GM21737 (cell line): ENCODE measurements at regions not wholly inside any gene's neighbourhood (a gene's known extent, or its start where the extent isn't known, plus 50 kb on each side); places are given as distances from the start of the nearest gene placed in this dataset.
"Not testable (repeated sequence)": the region's sequence is repeated elsewhere in the genome, so short reads cannot be mapped to it uniquely, and the experiment has no call there.

Experiments used
- ATAC-seq: cut with Tn5 transposase; IDR thresholded peaks from one replicate; pipeline ENCODE4 v1.9.1; 2021; ENCODE audit warnings: mild to moderate bottlenecking, moderate library complexity; ENCODE audit not compliant: unreplicated experiment

DNA sequence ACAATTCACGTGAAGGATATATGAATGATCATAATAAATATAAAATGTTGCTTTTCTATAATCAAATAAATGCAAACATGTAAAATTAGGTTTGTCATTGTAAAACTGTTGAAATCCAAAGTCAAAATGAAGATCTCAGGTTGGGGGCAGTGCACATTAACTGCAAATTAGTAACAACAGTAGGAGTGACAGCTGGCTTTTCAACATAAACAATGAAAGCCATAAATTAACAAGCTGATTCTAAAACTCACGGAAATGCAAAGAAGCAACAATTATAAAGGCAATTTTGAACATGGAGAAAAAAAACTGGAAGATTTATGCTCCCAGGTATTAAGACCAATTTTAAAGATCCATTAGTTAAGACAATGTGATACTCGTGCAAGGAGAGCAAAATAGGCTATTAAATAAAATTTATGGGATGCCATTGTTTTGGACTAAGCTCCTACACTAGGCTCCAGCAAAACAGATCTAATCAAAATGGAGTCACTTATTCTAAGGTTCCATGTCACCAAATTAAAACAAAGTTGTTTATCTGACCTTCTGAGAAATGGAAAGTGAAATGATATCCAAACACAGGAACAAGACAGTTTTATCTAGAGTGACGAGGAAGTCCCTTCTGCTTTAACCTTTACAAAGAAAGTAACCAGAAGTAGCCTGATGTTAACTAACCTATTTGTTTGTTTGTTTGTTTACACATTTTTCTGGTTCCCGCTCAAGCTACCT, 770.8 kb downstream of the EPHA7 start:
- no peak for ATAC-seq

DNA sequence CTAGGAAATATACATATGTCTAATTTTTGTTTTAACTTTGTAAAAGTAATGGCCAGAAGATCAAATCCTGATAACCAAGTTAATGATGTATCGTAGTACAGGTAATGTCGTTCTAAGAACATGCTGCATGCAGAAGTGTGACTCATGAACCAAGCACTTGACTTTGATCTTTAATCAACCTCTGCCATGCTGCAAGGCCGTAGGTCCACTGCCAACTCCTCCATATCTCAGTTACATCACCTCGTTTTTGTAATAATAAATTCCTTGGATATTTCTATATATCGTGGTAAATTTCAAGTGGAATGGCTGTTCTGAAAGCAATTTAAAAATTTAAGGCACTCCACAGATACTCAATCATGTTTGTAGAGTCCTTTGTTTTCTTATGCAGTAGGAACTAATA, 771.7 kb downstream of the EPHA7 start:
- ATAC-seq: no peak

DNA sequence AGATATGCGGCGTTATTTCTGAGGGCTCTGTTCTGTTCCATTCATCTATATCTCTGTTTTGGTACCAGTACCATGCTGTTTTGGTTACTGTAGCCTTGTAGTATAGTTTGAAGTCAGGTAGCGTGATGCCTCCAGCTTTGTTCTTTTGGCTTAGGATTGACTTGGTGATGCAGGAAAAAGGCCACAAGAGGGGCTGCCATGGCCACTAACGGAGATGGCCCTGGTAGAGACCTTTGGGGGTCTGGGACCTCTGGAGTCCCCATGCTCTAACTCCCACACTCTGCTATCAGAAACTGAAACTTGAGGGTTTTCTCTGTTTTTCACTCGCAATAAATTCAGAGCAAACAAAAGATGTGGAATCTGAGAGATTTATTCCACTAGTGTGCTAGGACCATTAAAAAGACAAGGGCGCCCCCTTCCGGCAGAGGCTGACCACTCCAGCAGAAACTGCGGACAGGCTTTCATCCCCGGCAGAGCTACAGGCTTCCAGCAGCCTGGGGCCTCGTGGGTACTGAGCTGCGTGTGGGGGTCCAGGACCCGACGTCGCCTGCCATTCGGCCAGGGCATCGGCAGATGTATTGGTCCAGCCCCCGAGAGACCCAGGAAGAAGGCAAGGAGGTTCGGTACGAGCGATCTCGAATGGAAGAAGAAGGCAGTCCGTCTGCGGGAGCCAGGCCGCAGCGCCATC, 775.1 kb downstream of the EPHA7 start:
- not testable (repeated sequence) for ATAC-seq

DNA sequence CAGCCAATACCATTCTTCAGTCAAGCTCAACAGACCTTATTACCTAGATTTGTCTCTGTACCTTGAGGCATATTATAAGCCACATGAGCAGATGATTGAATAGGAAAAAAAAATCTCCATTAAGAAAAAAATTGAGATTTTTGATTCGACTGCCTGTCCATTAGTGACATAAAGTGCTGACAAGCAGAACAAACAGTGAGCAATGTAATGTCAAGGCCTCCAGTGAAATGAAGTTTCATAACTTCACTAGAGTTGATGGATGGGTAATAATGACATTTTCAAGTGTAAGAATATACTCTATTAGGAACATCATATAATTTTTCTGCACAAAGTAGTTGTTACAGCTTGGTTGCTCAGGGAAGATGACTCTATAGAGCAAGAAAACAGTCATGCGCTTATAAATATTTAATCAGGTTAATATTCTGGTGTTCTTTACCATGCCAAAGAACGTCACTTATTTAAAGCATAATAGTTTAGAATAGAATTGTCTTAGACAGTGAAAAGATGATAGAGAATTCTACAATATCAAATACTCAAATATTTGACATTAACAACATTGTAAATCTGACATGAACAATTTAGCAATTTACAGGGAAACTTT, 783.7 kb downstream of the EPHA7 start:
- no peak for ATAC-seq

- no peak for ATAC-seq
These were observed 784.8 kb downstream of the EPHA7 start for GRCh38 chr6:92634561-92634960.

- no peak for ATAC-seq
These were observed 795.9 kb downstream of the EPHA7 start for GRCh38 chr6:92623431-92623830.

- no peak for ATAC-seq
These were observed 801.6 kb downstream of the EPHA7 start for GRCh38 chr6:92617721-92618120.

DNA sequence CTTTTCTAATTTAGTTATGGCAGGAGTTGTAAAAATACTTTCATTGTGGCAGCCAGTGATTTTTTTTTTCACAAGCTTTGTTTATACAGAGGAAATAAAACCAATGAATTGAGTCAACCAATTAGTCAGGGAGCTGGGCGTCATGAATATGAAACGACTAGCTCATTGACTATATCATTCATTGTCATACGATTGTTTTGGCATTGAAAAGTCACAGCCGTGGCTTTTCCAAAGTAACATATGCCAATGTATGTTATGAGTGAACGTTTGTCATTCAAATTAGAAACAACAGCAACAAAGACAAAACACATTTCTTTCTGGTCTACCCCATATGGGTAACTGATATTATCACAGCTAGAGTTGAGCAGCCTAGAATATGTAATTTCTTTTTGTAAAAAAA, 810.6 kb downstream of the EPHA7 start:
- ATAC-seq: no peak

GRCh38 chr6:92593201-92593600, 826.2 kb downstream of the EPHA7 start:
- ATAC-seq: no peak

- no peak for ATAC-seq
These were observed 829.4 kb downstream of the EPHA7 start for GRCh38 chr6:92589996-92590395.

GRCh38 chr6:92588148-92588547, 831.2 kb downstream of the EPHA7 start:
- no peak for ATAC-seq

DNA sequence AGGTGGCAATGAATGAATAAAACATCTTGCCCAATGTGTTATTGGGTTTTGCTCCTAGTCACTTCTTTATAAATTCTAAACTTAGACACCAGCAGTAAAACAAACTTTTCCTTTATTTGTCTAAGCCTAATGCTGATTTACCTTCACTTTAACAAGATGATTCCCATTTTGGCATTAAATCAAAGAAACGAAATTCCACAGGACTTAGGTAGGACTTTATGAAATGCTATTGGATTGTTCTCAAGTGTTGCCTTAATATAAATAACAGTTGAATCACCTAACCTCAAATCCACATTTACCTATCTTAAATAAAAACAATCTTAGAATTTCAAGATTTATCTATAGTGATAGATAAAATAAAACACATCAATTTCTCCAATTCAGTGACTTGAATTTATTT, 831.8 kb downstream of the EPHA7 start:
- ATAC-seq: no peak

GRCh38 chr6:92586236-92586977, 833.0 kb downstream of the EPHA7 start:
- ATAC-seq: no peak

DNA sequence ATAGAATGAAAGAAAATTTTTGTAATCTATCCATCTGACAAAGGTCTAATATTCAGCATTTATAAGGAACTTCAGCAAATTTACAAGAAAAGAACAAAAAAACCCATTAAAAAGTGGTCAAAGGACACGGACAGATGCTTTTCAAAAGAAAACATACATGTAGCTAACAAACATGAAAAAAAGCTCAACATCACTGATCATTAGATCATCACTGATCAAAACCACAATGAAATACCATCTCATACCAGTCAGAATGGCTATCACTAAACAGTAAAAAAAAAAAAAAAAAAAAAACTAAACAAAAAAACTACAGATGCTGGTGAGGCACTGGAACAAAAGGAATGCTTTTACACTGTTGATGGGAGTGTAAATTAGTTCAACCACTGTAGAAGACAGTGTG, 837.1 kb downstream of the EPHA7 start:
- no peak for ATAC-seq

DNA sequence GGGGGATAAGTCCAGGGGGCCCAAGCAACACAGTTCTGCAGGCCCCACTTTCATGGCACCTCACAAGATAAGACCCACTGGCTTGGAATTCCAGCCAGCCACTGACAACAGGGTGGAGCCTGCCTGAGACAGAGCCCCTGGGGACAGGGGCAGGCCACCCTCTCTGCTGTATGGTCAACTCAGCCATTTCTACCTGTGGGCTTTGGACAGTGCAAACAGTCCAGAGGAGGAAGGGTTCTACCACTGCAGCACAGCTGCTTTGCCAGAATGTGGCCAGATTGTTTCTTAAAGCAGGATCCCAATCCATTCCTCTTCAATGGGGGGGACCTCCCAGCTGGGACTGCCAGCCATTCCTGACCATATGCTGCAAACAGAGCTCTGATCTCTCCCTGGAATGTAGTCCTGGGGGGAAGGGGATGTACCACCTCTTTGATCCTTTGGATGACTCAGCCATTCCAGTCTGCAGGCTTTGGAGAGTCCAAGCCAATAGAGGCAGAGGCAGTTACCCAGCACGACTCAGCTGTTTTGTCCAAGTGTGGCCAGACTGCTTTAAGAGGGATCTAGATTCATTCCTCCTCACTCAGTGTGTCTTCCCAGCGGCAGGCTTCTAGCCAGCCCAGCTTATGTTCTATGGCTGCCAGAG, 842.2 kb downstream of the EPHA7 start:
- no peak for ATAC-seq

DNA sequence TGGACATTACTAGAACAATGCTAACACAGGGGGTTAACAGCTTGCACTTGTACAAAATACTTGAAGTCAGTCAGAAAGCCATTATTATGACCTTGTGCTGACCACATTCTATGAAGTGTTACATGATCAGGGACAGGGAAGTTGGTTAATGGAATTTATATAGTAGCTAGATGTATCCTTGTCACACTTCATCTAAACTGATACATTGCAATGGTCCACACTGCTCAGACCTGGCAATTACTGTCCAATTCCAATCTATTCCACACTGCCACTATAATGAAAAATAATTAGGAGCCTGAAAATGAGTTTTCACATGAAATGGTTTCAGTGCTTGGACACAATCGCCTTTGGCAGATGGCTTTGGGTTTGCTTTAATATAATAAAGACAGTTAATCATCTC, 850.8 kb downstream of the EPHA7 start:
- no peak for ATAC-seq

DNA sequence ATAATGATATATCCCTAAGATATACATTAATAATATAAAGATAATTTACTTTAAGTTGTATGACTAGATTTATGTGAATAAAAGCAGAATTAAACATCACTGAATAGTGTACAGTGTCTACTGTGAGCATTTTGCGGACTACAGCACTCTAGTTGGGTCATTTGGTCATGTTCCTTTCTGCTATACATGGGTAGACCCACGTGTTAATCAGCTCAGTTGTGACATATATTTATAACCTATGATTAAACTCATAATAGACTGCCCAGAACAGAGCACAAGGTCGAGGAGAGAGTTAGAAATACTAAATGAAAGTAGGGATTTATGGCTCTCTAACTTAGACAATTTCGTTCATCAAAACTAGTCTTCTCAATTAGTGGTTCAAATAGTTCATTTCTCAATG, 852.7 kb downstream of the EPHA7 start:
- ATAC-seq: no peak

GRCh38 chr6:92564376-92564775, 855.0 kb downstream of the EPHA7 start:
- ATAC-seq: no peak

- no peak for ATAC-seq
These were observed 859.7 kb downstream of the EPHA7 start for GRCh38 chr6:92559611-92560010.

GRCh38 chr6:92559003-92559402, 860.4 kb downstream of the EPHA7 start:
- no peak for ATAC-seq

GRCh38 chr6:92550501-92550900, 868.9 kb downstream of the EPHA7 start:
- no peak for ATAC-seq
